ENCODE measurements at regions not wholly inside any gene's neighbourhood (a gene's known extent, or its start where the extent isn't known, plus 50 kb on each side); places are given as distances from the start of the nearest gene placed in this dataset.
"Not testable (repeated sequence)": the region's sequence is repeated elsewhere in the genome, so short reads cannot be mapped to it uniquely, and the experiment has no call there.

- H3K27ac ChIP-seq = no peak overlapping the region
- no peak for TF ChIP-seq CTCF (IDR thresholded peaks at IDR 0.05)
- DNase-seq (ENCODE audit: low spot score) = peak; percentile 21
- no peak overlapping the region for H3K4me3 ChIP-seq
Measured at GRCh38 chr16:87048730-87049115, 268.5 kb downstream of the C16orf95 start.

GRCh38 chr16:87049216-87049615, 268.0 kb downstream of the C16orf95 start:
- DNase-seq (ENCODE audit: low spot score); H3K27ac ChIP-seq; H3K4me3 ChIP-seq: not testable (repeated sequence)

- no peak for TF ChIP-seq CTCF (IDR thresholded peaks at IDR 0.05)
- Histone ChIP-seq H3K4me3 (no peak overlapping the region), H3K27ac (no peak overlapping the region)
- peak; percentile 38 for DNase-seq (ENCODE audit: low spot score)
Measured at GRCh38 chr16:87050142-87050541, 267.1 kb downstream of the C16orf95 start.

GRCh38 chr16:87051526-87052320, 265.5 kb downstream of the C16orf95 start:
- Histone ChIP-seq H3K4me3 (no peak overlapping the region), H3K27ac (no peak overlapping the region)
- no peak for DNase-seq (ENCODE audit: low spot score)
- TF ChIP-seq CTCF (IDR thresholded peaks at IDR 0.05) = no peak

- Histone ChIP-seq H3K4me3 (no peak overlapping the region), H3K27ac (peak overlapping the region in 1 of 2 donors; percentile 35)
- TF ChIP-seq CTCF (IDR thresholded peaks at IDR 0.05) = no peak
- DNase-seq (ENCODE audit: low spot score) = no peak
Measured at GRCh38 chr16:87052506-87052905, 264.7 kb downstream of the C16orf95 start.

- no peak for TF ChIP-seq CTCF (IDR thresholded peaks at IDR 0.05)
- H3K27ac ChIP-seq = peak overlapping the region in 1 of 2 donors; percentile 35
- no peak for DNase-seq (ENCODE audit: low spot score)
Measured at GRCh38 chr16:87053016-87053982, 263.9 kb downstream of the C16orf95 start.

GRCh38 chr16:87054154-87054553, 263.0 kb downstream of the C16orf95 start:
- Histone ChIP-seq H3K4me3 (no peak overlapping the region), H3K27ac (no peak overlapping the region)
- TF ChIP-seq CTCF (IDR thresholded peaks at IDR 0.05) = no peak
- no peak for DNase-seq (ENCODE audit: low spot score)

More at GRCh38 chr16:87053016-87053982, 263.9 kb downstream of the C16orf95 start:
- no peak overlapping the region for H3K4me3 ChIP-seq

All from coronary artery (tissue), 2 donors.